GM23338 (cell line): ENCODE measurements at regions not wholly inside any gene's neighbourhood (a gene's known extent, or its start where the extent isn't known, plus 50 kb on each side); places are given as distances from the start of the nearest gene placed in this dataset.

Source experiments
- ATAC-seq: fragments of 200-7000 bp; cut with Tn5 transposase; 3 replicates; pipeline ENCODE4 v1.9.1; 2020
- DNase-seq: peaks from one replicate; pipeline ENCODE4 v3.0.0-alpha.2; 2015; ENCODE audit warnings: low spot score
- H2AFZ ChIP-seq: fragments of 200-600 bp; sonication (generic); 2 replicates; pipeline ENCODE4 v1.8.0; 2016; ENCODE audit warnings: antibody characterized with exemption, mild to moderate bottlenecking, moderate library complexity
- H3F3A ChIP-seq: fragments of 200-600 bp; sonication (generic); replicated peaks from 2 replicates; pipeline ENCODE4 v1.8.0; 2017; ENCODE audit warnings: antibody characterized with exemption, mixed run types, low read depth
- H3K27ac ChIP-seq: fragments of 200-600 bp; sonication (generic); 2 replicates; pipeline ENCODE4 v1.6.1; 2016; ENCODE audit warnings: low read depth
- H3K27me3 ChIP-seq: fragments of 200-600 bp; sonication (generic); 2 replicates; pipeline ENCODE4 v1.8.0; 2016; ENCODE audit warnings: mild to moderate bottlenecking, mixed run types, moderate library complexity; ENCODE audit not compliant: insufficient read depth
- H3K36me3 ChIP-seq: fragments of 200-600 bp; sonication (generic); 2 replicates; pipeline ENCODE4 v1.8.0; 2016; ENCODE audit warnings: mild to moderate bottlenecking; ENCODE audit not compliant: insufficient read depth
- H3K4me1 ChIP-seq: fragments of 200-600 bp; sonication (generic); 2 replicates; pipeline ENCODE4 v1.8.0; 2016; ENCODE audit warnings: mild to moderate bottlenecking, moderate library complexity; ENCODE audit not compliant: insufficient read depth
- H3K4me2 ChIP-seq: fragments of 200-600 bp; sonication (generic); 2 replicates; pipeline ENCODE4 v1.7.1; 2017; ENCODE audit warnings: mixed run types
- H3K4me3 ChIP-seq: fragments of 200-600 bp; sonication (generic); 2 replicates; pipeline ENCODE4 v1.6.1; 2016; ENCODE audit warnings: mixed run types
- H3K79me2 ChIP-seq: fragments of 200-600 bp; sonication (generic); replicated peaks from 2 replicates; pipeline ENCODE4 v1.8.0; 2017; ENCODE audit warnings: mild to moderate bottlenecking; ENCODE audit not compliant: insufficient read depth
- H3K9me2 ChIP-seq: fragments of 200-600 bp; sonication (generic); 2 replicates; pipeline ENCODE4 v1.8.0; 2017; ENCODE audit not compliant: insufficient read depth
- H4K20me1 ChIP-seq: fragments of 200-600 bp; sonication (generic); replicated peaks from 2 replicates; pipeline ENCODE4 v1.8.0; 2017; ENCODE audit warnings: mild to moderate bottlenecking; ENCODE audit not compliant: insufficient read depth
- H3K27ac Mint-ChIP-seq: 2 replicates; pipeline ENCODE4 v1.8.0; 2020; ENCODE audit warnings: inconsistent platforms, mild to moderate bottlenecking, moderate library complexity, mixed read lengths
- H3K27me3 Mint-ChIP-seq: 3 replicates; pipeline ENCODE4 v1.8.0; 2022; ENCODE audit warnings: low read depth, mild to moderate bottlenecking, moderate library complexity, mixed read lengths, inconsistent platforms; ENCODE audit not compliant: insufficient read depth, poor library complexity
- H3K36me3 Mint-ChIP-seq: 3 replicates; pipeline ENCODE4 v1.8.0; 2021; ENCODE audit warnings: low read depth, mild to moderate bottlenecking, inconsistent platforms, moderate library complexity, mixed read lengths
- H3K4me1 Mint-ChIP-seq: 3 replicates; pipeline ENCODE4 v1.8.0; 2020; ENCODE audit warnings: mild to moderate bottlenecking, inconsistent platforms, mixed read lengths
- H3K4me3 Mint-ChIP-seq: 3 replicates; pipeline ENCODE4 v1.8.0; 2021; ENCODE audit warnings: moderate library complexity, mild to moderate bottlenecking, inconsistent platforms, mixed read lengths
- H3K9me3 Mint-ChIP-seq: 3 replicates; pipeline ENCODE4 v1.8.0; 2020; ENCODE audit warnings: moderate library complexity, mild to moderate bottlenecking, inconsistent platforms, mixed read lengths
- CREB1 ChIP-seq: fragments of 250-450 bp; sonication (Bioruptor Pico); IDR thresholded peaks from 2 replicates; pipeline ENCODE4 v1.5.0; 2020; ENCODE audit warnings: low read depth, mild to moderate bottlenecking, moderate library complexity
- EZH2 ChIP-seq: fragments of 200-600 bp; sonication (generic); IDR thresholded peaks from one replicate; pipeline ENCODE4 v1.8.0; 2017; ENCODE audit warnings: antibody characterized with exemption, mild to moderate bottlenecking, low read depth; ENCODE audit not compliant: unreplicated experiment
- EZH2phosphoT487 ChIP-seq: fragments of 200-600 bp; sonication (generic); IDR thresholded peaks from one replicate; pipeline ENCODE4 v1.8.1; 2018; ENCODE audit warnings: antibody characterized with exemption; ENCODE audit not compliant: unreplicated experiment
- JUNB ChIP-seq: IDR thresholded peaks from one replicate; pipeline ENCODE4 v1.6.1; 2016; ENCODE audit warnings: antibody characterized with exemption; ENCODE audit not compliant: unreplicated experiment
- NANOG ChIP-seq: IDR thresholded peaks from 2 replicates; pipeline ENCODE4 v1.6.1; 2016; ENCODE audit warnings: antibody characterized with exemption, borderline replicate concordance
- POLR2AphosphoS5 ChIP-seq: IDR thresholded peaks from 2 replicates; pipeline ENCODE4 v1.6.1; 2016; ENCODE audit warnings: antibody characterized with exemption, low read depth
- STAT1 ChIP-seq: IDR thresholded peaks from one replicate; pipeline ENCODE4 v1.6.1; 2016; ENCODE audit warnings: antibody characterized with exemption; ENCODE audit not compliant: unreplicated experiment
- ZNF114 ChIP-seq: fragments of 250-450 bp; sonication (Bioruptor Pico); IDR thresholded peaks from 2 replicates; pipeline ENCODE4 v1.5.0; 2020; ENCODE audit warnings: mild to moderate bottlenecking, moderate library complexity
- ZNF331 ChIP-seq: fragments of 250-450 bp; sonication (Bioruptor Pico); IDR thresholded peaks from 2 replicates; pipeline ENCODE4 v1.5.0; 2020; ENCODE audit warnings: low read depth, mild to moderate bottlenecking, moderate library complexity
- TF ChIP-seq, protein P1 (sequence below): fragments of 250-450 bp; sonication (Bioruptor Pico); IDR thresholded peaks from 2 replicates; pipeline ENCODE4 v1.5.0; 2020; ENCODE audit warnings: mild to moderate bottlenecking, moderate library complexity
- TF ChIP-seq, protein P2 (sequence below), 2 experiments: fragments of 200-600 bp in 1 of 2; sonication (generic) in 1 of 2; conservative IDR thresholded peaks; 2 replicates each; pipeline versions ENCODE4 v1.5.1 to v1.6.1; 2016 to 2017; ENCODE audit warnings: antibody characterized with exemption in 2 of 2, low read depth in 2 of 2, mild to moderate bottlenecking in 2 of 2, moderate library complexity in 1 of 2

DNA sequence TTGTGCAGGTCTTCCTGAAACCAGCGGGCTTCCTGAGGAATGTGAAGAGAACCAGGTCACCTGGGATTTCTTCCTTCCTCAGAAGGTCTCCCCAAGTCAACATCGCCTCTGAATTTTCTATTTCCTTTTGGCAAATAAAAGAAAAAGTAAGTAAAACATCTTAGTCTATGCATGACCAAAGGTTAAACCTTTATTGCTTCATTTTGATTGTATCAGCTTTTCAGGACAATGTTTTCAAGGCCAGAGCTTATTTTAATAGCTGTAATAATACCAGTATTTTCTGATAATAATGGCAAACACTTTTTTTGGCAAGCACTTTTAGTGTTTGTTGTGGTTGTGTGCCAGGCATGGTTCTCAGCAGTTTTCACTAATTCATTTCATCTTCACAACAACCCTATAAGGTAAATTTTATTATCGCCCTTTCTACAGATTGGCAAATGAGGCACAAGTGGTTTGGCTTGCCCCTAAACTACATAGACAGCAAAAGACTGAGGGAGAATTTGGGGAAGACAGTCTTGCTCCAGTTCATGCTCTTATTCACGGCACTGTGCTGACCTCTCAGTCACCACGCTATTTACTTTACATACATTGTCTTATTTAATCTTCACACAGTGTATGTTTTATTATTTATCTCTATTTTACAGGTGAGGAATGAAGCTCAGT, 110.4 kb downstream of the RPL22L1 start:
- H3K27ac Mint-ChIP-seq, result no peak overlapping the region
- no peak overlapping the region for H3K4me3 ChIP-seq
- H3K27ac ChIP-seq, result no peak overlapping the region
- H3K36me3 Mint-ChIP-seq, result no peaks in the 10 kb centered on the region
- no peaks in the 10 kb centered on the region for H3K27me3 Mint-ChIP-seq
- no peaks in the 10 kb centered on the region for H3K79me2 ChIP-seq
- TF ChIP-seq NANOG, result no peak
- TF ChIP-seq EZH2phosphoT487, result no peak
- no peak for TF ChIP-seq EZH2
- no peak for TF ChIP-seq POLR2AphosphoS5
- TF ChIP-seq, protein P1, sequence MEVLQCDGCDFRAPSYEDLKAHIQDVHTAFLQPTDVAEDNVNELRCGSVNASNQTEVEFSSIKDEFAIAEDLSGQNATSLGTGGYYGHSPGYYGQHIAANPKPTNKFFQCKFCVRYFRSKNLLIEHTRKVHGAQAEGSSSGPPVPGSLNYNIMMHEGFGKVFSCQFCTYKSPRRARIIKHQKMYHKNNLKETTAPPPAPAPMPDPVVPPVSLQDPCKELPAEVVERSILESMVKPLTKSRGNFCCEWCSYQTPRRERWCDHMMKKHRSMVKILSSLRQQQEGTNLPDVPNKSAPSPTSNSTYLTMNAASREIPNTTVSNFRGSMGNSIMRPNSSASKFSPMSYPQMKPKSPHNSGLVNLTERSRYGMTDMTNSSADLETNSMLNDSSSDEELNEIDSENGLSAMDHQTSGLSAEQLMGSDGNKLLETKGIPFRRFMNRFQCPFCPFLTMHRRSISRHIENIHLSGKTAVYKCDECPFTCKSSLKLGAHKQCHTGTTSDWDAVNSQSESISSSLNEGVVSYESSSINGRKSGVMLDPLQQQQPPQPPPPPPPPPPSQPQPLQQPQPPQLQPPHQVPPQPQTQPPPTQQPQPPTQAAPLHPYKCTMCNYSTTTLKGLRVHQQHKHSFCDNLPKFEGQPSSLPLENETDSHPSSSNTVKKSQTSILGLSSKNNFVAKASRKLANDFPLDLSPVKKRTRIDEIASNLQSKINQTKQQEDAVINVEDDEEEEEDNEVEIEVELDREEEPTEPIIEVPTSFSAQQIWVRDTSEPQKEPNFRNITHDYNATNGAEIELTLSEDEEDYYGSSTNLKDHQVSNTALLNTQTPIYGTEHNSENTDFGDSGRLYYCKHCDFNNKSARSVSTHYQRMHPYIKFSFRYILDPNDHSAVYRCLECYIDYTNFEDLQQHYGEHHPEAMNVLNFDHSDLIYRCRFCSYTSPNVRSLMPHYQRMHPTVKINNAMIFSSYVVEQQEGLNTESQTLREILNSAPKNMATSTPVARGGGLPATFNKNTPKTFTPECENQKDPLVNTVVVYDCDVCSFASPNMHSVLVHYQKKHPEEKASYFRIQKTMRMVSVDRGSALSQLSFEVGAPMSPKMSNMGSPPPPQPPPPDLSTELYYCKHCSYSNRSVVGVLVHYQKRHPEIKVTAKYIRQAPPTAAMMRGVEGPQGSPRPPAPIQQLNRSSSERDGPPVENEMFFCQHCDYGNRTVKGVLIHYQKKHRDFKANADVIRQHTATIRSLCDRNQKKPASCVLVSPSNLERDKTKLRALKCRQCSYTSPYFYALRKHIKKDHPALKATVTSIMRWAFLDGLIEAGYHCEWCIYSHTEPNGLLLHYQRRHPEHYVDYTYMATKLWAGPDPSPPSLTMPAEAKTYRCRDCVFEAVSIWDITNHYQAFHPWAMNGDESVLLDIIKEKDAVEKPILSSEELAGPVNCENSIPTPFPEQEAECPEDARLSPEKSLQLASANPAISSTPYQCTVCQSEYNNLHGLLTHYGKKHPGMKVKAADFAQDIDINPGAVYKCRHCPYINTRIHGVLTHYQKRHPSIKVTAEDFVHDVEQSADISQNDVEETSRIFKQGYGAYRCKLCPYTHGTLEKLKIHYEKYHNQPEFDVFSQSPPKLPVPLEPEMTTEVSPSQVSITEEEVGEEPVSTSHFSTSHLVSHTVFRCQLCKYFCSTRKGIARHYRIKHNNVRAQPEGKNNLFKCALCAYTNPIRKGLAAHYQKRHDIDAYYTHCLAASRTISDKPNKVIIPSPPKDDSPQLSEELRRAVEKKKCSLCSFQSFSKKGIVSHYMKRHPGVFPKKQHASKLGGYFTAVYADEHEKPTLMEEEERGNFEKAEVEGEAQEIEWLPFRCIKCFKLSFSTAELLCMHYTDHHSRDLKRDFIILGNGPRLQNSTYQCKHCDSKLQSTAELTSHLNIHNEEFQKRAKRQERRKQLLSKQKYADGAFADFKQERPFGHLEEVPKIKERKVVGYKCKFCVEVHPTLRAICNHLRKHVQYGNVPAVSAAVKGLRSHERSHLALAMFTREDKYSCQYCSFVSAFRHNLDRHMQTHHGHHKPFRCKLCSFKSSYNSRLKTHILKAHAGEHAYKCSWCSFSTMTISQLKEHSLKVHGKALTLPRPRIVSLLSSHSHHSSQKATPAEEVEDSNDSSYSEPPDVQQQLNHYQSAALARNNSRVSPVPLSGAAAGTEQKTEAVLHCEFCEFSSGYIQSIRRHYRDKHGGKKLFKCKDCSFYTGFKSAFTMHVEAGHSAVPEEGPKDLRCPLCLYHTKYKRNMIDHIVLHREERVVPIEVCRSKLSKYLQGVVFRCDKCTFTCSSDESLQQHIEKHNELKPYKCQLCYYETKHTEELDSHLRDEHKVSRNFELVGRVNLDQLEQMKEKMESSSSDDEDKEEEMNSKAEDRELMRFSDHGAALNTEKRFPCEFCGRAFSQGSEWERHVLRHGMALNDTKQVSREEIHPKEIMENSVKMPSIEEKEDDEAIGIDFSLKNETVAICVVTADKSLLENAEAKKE (CRISPR knock-in tag), result no peak
- TF ChIP-seq STAT1, result no peak
- H3K27me3 ChIP-seq, result no peaks in the 10 kb centered on the region
- DNase-seq, result no peak
- H3K9me3 Mint-ChIP-seq, result no peaks in the 10 kb centered on the region
- H3F3A ChIP-seq, result no peaks in the 10 kb centered on the region
- H3K4me2 ChIP-seq, result no peak overlapping the region
- no peaks in the 10 kb centered on the region for H3K36me3 ChIP-seq
- no peaks in the 10 kb centered on the region for H4K20me1 ChIP-seq
- H2AFZ ChIP-seq, result no peak overlapping the region; the same call in 1 of the 2 replicates
- H3K4me1 Mint-ChIP-seq, result peaks cover 10% of the 10 kb centered on the region
- H3K9me2 ChIP-seq, result no peaks in the 10 kb centered on the region
- H3K4me1 ChIP-seq, result no peaks in the 10 kb centered on the region
- H3K4me3 Mint-ChIP-seq, result no peak overlapping the region
- no peak for ATAC-seq

DNA sequence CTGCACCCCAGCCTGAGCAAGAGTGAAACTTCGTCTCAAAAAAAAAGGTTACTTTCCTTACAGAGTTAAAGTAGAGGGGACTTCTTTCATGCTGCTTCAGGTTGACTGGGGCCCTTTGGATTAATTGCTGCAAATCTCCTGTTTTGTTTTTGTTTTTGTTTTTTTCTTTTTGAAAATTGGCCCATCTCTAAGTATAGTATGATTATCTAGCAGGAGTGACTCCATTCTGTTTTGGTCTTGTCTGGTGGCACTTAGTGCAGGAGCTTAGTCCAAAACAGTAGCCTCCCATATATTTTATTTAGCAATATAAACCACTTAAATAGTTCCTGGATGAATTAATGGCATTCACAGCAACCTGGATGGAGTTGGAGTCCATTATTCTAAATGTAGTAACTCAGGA, 113.0 kb downstream of the RPL22L1 start:
- ATAC-seq, result no peak
- no peak overlapping the region for H3K4me2 ChIP-seq
- no peaks in the 10 kb centered on the region for H3F3A ChIP-seq
- no peaks in the 10 kb centered on the region for H3K79me2 ChIP-seq
- no peak overlapping the region for H2AFZ ChIP-seq
- no peaks in the 10 kb centered on the region for H3K36me3 ChIP-seq
- no peak overlapping the region for H3K27ac Mint-ChIP-seq
- no peaks in the 10 kb centered on the region for H3K27me3 Mint-ChIP-seq
- H3K4me3 Mint-ChIP-seq, result no peak overlapping the region
- H3K4me3 ChIP-seq, result no peak overlapping the region
- H3K9me2 ChIP-seq, result no peaks in the 10 kb centered on the region
- H3K27me3 ChIP-seq, result no peaks in the 10 kb centered on the region
- H3K4me1 ChIP-seq, result no peaks in the 10 kb centered on the region
- TF ChIP-seq POLR2AphosphoS5, result no peak
- TF ChIP-seq CREB1 (CRISPR knock-in tag), result no peak
- TF ChIP-seq ZNF114 (CRISPR knock-in tag), result no peak
- TF ChIP-seq, protein P2, sequence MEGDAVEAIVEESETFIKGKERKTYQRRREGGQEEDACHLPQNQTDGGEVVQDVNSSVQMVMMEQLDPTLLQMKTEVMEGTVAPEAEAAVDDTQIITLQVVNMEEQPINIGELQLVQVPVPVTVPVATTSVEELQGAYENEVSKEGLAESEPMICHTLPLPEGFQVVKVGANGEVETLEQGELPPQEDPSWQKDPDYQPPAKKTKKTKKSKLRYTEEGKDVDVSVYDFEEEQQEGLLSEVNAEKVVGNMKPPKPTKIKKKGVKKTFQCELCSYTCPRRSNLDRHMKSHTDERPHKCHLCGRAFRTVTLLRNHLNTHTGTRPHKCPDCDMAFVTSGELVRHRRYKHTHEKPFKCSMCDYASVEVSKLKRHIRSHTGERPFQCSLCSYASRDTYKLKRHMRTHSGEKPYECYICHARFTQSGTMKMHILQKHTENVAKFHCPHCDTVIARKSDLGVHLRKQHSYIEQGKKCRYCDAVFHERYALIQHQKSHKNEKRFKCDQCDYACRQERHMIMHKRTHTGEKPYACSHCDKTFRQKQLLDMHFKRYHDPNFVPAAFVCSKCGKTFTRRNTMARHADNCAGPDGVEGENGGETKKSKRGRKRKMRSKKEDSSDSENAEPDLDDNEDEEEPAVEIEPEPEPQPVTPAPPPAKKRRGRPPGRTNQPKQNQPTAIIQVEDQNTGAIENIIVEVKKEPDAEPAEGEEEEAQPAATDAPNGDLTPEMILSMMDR (conservative IDR thresholded peaks at IDR 0.05; ENCODE audit: low read depth in 2 of 2), result no peak
- no peak for TF ChIP-seq ZNF331 (CRISPR knock-in tag)
- TF ChIP-seq JUNB, result no peak
- H3K27ac ChIP-seq, result no peak overlapping the region
- no peaks in the 10 kb centered on the region for H3K9me3 Mint-ChIP-seq
- no peaks in the 10 kb centered on the region for H3K36me3 Mint-ChIP-seq
- DNase-seq, result no peak
- peaks cover 10% of the 10 kb centered on the region for H3K4me1 Mint-ChIP-seq
- H4K20me1 ChIP-seq, result no peaks in the 10 kb centered on the region
